CD4-positive, alpha-beta T cell (primary cell): ENCODE measurements at regions not wholly inside any gene's neighbourhood (a gene's known extent, or its start where the extent isn't known, plus 50 kb on each side); places are given as distances from the start of the nearest gene placed in this dataset.

Experiments
- ATAC-seq: fragments of 200-7000 bp; cut with Tn5 transposase; one replicate; pipeline ENCODE4 v1.10.0; 2022; ENCODE audit warnings: mild to moderate bottlenecking; ENCODE audit not compliant: poor library complexity
- CTCF ChIA-PET: fragments of 350-600 bp; sonication (Branson Sonifier 250); formaldehyde crosslinking; loops from one replicate; lab custom pipeline; 2021; ENCODE audit warnings: antibody characterized with exemption, inconsistent platforms; lab: Charles Lee
- POLR2A ChIA-PET: fragments of 350-600 bp; sonication (Branson Sonifier 250); formaldehyde crosslinking; loops from one replicate; lab custom pipeline; 2021; ENCODE audit warnings: antibody characterized with exemption, inconsistent platforms; lab: Charles Lee
- DNase-seq, 14 experiments: peaks; one replicate each; pipeline ENCODE4 v3.0.0-alpha.2; 2013 to 2020; ENCODE audit warnings: mixed read lengths in 2 of 14
- H3K27ac ChIP-seq, 2 donors: one replicate each; pipeline versions ENCODE4 v1.5.1 to v1.7.0; 2013; ENCODE audit warnings: low read length in 2 of 2, low read depth in 1 of 2, mild to moderate bottlenecking in 1 of 2
- H3K27me3 ChIP-seq, 2 experiments: 1 replicate in 1 of 2; 2 replicates in 1 of 2; pipeline versions ENCODE4 v1.6.1 to v1.7.0; 2013; ENCODE audit warnings: low read length in 2 of 2, control low read depth in 1 of 2, mild to moderate bottlenecking in 1 of 2, moderate library complexity in 1 of 2; ENCODE audit not compliant: insufficient read depth in 2 of 2, control insufficient read depth in 1 of 2
- H3K36me3 ChIP-seq: one replicate; pipeline ENCODE4 v1.6.1; 2013; ENCODE audit warnings: low read length, control low read depth; ENCODE audit not compliant: insufficient read depth
- H3K4me1 ChIP-seq: one replicate; pipeline ENCODE4 v1.6.1; 2013; ENCODE audit warnings: low read length, control low read depth; ENCODE audit not compliant: insufficient read depth
- H3K4me3 ChIP-seq: one replicate; pipeline ENCODE4 v1.5.1; 2013; ENCODE audit warnings: mild to moderate bottlenecking, low read length, moderate library complexity
- H3K9me3 ChIP-seq, 2 experiments: 1 replicate in 1 of 2; 2 replicates in 1 of 2; pipeline versions ENCODE4 v1.6.1 to v1.7.0; 2013; ENCODE audit warnings: low read length in 2 of 2, mild to moderate bottlenecking in 2 of 2, control low read depth in 1 of 2, moderate library complexity in 1 of 2; ENCODE audit not compliant: control insufficient read depth in 1 of 2, insufficient read depth in 1 of 2
- H3K27ac Mint-ChIP-seq: one replicate; pipeline ENCODE4 v1.8.0; 2020; ENCODE audit warnings: mixed read lengths
- H3K27me3 Mint-ChIP-seq: one replicate; pipeline ENCODE4 v1.8.0; 2021; ENCODE audit warnings: mixed read lengths
- H3K36me3 Mint-ChIP-seq: one replicate; pipeline ENCODE4 v1.8.0; 2021; ENCODE audit warnings: low read depth, mixed read lengths
- H3K4me1 Mint-ChIP-seq: one replicate; pipeline ENCODE4 v1.8.0; 2021; ENCODE audit warnings: low read depth, mixed read lengths
- H3K4me3 Mint-ChIP-seq: one replicate; pipeline ENCODE4 v1.8.0; 2020; ENCODE audit warnings: mild to moderate bottlenecking, mixed read lengths
- H3K9me3 Mint-ChIP-seq: one replicate; pipeline ENCODE4 v1.8.0; 2020; ENCODE audit warnings: mixed read lengths
- CTCF ChIP-seq: fragments of 200-600 bp; IDR thresholded peaks from one replicate; pipeline ENCODE4 v1.8.0; 2022; ENCODE audit warnings: antibody characterized with exemption, mild to moderate bottlenecking
- intact Hi-C, 2 experiments: fragments of 100-400 bp; cut with DNase I in 1 of 2; cut with micrococcal nuclease in 1 of 2; formaldehyde crosslinking; loops; one replicate each; pipeline versions ENCODE4 v1.15.1 to v1.9.0; 2023 to 2025; cut with DNase I, micrococcal nuclease

- ATAC-seq (no peak), DNase-seq (no peak)
- Mint-ChIP-seq H3K36me3 (no peaks in the 10 kb centered on the region), H3K27ac (no peak overlapping the region), H3K4me1 (peaks cover 10% of the 10 kb centered on the region), H3K9me3 (no peaks in the 10 kb centered on the region), H3K4me3 (no peak overlapping the region), H3K27me3 (no peaks in the 10 kb centered on the region)
- no peaks in the 10 kb centered on the region for H3K27me3 ChIP-seq
- POLR2A ChIA-PET, result interaction anchor here (1.1 kb wide), 1 partner anchor 50 kb away, joined by 5 read pairs; no protein-coding TSS in a partner anchor
- TF ChIP-seq CTCF, result no peak
- no peaks in the 10 kb centered on the region for H3K9me3 ChIP-seq
- no peak overlapping the region for H3K4me3 ChIP-seq
- CTCF ChIA-PET, result no interaction called here
- peaks cover 17% of the 10 kb centered on the region for H3K4me1 ChIP-seq
- H3K27ac ChIP-seq, result no peak overlapping the region
- intact Hi-C loops, result loop anchor here in 1 of 2 experiments (5.0 kb wide), 1 partner anchor 126 kb away; no protein-coding TSS in a partner anchor
- H3K36me3 ChIP-seq, result no peaks in the 10 kb centered on the region
Measured at GRCh38 chr5:61281686-61282085, 50.4 kb upstream of the ZSWIM6 start.
